Breast epithelium (tissue), 3 donors: ENCODE measurements at regions not wholly inside any gene's neighbourhood (a gene's known extent, or its start where the extent isn't known, plus 50 kb on each side); places are given as distances from the start of the nearest gene placed in this dataset.

Experiments used
- POLR2A ChIP-seq: fragments of 450-650 bp; IDR thresholded peaks from one replicate; pipeline ENCODE4 v1.6.1; 2016; ENCODE audit warnings: antibody characterized with exemption, mild to moderate bottlenecking, moderate library complexity
- TF ChIP-seq, protein P1 (sequence below), 3 donors: fragments of 450-650 bp; IDR thresholded peaks; one replicate each; pipeline ENCODE4 v1.5.1; 2016 to 2017; ENCODE audit warnings: antibody characterized with exemption in 3 of 3, mild to moderate bottlenecking in 3 of 3, moderate library complexity in 3 of 3

- TF ChIP-seq, protein P1, sequence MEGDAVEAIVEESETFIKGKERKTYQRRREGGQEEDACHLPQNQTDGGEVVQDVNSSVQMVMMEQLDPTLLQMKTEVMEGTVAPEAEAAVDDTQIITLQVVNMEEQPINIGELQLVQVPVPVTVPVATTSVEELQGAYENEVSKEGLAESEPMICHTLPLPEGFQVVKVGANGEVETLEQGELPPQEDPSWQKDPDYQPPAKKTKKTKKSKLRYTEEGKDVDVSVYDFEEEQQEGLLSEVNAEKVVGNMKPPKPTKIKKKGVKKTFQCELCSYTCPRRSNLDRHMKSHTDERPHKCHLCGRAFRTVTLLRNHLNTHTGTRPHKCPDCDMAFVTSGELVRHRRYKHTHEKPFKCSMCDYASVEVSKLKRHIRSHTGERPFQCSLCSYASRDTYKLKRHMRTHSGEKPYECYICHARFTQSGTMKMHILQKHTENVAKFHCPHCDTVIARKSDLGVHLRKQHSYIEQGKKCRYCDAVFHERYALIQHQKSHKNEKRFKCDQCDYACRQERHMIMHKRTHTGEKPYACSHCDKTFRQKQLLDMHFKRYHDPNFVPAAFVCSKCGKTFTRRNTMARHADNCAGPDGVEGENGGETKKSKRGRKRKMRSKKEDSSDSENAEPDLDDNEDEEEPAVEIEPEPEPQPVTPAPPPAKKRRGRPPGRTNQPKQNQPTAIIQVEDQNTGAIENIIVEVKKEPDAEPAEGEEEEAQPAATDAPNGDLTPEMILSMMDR (IDR thresholded peaks at IDR 0.05) = no peak
- no peak for TF ChIP-seq POLR2A
Measured at GRCh38 chr6:28634761-28635546, 109.3 kb downstream of the GPX5 start.
